Forelimb muscle (tissue), 1 donor: ENCODE measurements at regions not wholly inside any gene's neighbourhood (a gene's known extent, or its start where the extent isn't known, plus 50 kb on each side); places are given as distances from the start of the nearest gene placed in this dataset.
"Not testable (repeated sequence)": the region's sequence is repeated elsewhere in the genome, so short reads cannot be mapped to it uniquely, and the experiment has no call there.

ENCODE experiments used
- DNase-seq: peaks from one replicate; pipeline ENCODE4 v3.0.0-alpha.2; 2013; ENCODE audit warnings: low read depth

- no peak for DNase-seq
Observed at GRCh38 chr2:187206071-187206470, 242.0 kb downstream of the CALCRL start.

GRCh38 chr2:187198136-187198535 is 249.9 kb downstream of the CALCRL start:
- no peak for DNase-seq

- no peak for DNase-seq
Observed at GRCh38 chr2:187194049-187194448, 254.0 kb downstream of the CALCRL start.

GRCh38 chr2:187188783-187189631 is 259.0 kb downstream of the CALCRL start:
- no peak for DNase-seq

GRCh38 chr2:187187519-187187918 is 260.5 kb downstream of the CALCRL start:
- no peak for DNase-seq

- DNase-seq: no peak
Observed at GRCh38 chr2:187180529-187180928, 267.5 kb downstream of the CALCRL start.

GRCh38 chr2:187178876-187179275 is 269.2 kb downstream of the CALCRL start:
- not testable (repeated sequence) for DNase-seq

GRCh38 chr2:187177253-187177652 is 270.8 kb downstream of the CALCRL start:
- no peak for DNase-seq

- DNase-seq: no peak
Observed at GRCh38 chr2:187174582-187174981, 273.5 kb downstream of the CALCRL start.

GRCh38 chr2:187171318-187171717 is 276.7 kb downstream of the CALCRL start:
- no peak for DNase-seq

- DNase-seq: no peak
Observed at GRCh38 chr2:187169864-187170263, 278.2 kb downstream of the CALCRL start.

- no peak for DNase-seq
Observed at GRCh38 chr2:187168720-187169713, 279.0 kb downstream of the CALCRL start.

GRCh38 chr2:187167491-187167890 is 280.6 kb downstream of the CALCRL start:
- DNase-seq: no peak

GRCh38 chr2:187165936-187166610 is 282.0 kb downstream of the CALCRL start:
- no peak for DNase-seq

- no peak for DNase-seq
Observed at GRCh38 chr2:187158452-187158851, 289.6 kb downstream of the CALCRL start.

GRCh38 chr2:187157046-187157445 is 291.0 kb downstream of the CALCRL start:
- DNase-seq: no peak

- DNase-seq: no peak
Observed at GRCh38 chr2:187155476-187155875, 292.6 kb downstream of the CALCRL start.

GRCh38 chr2:187150670-187151069 is 297.4 kb downstream of the CALCRL start:
- no peak for DNase-seq

GRCh38 chr2:187148059-187148714 is 299.2 kb upstream of the ZSWIM2 start:
- no peak for DNase-seq

- DNase-seq: no peak
Observed at GRCh38 chr2:187143537-187143936, 294.6 kb upstream of the ZSWIM2 start.

- DNase-seq: no peak
Observed at GRCh38 chr2:187139469-187139868, 290.5 kb upstream of the ZSWIM2 start.
